IPS-NIHi7 (cell line): ENCODE measurements at regions not wholly inside any gene's neighbourhood (a gene's known extent, or its start where the extent isn't known, plus 50 kb on each side); places are given as distances from the start of the nearest gene placed in this dataset.

ENCODE experiments used
- DNase-seq: peaks from one replicate; pipeline ENCODE4 v3.0.0; 2012; ENCODE audit warnings: mixed read lengths; ENCODE audit errors: extremely low spot score

DNA sequence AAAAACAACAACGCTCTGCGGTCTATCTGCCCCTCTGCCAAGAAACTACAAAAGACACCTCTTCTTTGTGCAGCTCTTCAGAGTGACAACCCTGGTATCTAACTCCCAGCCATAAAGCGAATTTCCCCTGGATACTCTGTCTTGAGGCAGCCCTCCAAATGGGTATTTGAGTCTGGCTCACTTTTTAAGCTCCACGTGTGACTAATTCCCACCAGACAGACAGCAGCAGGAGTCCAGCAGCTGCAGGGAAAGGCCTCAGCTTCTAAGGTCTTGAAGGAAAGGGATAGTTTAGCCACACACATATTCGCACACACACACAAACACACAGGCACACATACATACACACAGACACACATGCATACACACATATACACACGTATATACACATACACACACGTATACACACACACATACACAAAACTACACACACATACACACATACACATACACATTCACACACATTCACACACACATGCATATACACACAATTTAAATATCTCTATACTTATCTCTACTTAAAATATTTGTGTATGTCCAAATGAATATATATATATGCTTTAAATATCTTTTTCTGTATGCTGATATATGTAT is 188.8 kb downstream of the TSHZ3 start:
- no peak for DNase-seq

DNA sequence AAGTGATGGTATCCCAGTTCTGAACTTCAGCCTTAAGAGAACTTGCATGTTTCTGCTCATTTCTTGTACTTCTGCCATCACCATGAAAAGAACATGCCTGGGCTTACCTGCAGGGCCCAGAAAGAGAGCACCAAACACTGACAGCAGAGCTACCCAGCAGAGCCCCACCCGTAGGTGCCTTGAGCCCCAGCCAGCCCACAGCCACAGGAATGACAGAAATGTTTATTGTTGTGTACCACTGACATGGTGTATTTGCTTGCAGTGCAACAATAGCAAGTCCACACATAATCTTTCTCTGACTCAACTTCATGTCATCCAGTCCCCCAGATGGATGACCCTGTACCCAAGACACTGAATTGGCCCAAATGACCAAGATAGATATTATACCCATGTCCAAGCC is 195.2 kb downstream of the TSHZ3 start:
- DNase-seq: no peak

DNA sequence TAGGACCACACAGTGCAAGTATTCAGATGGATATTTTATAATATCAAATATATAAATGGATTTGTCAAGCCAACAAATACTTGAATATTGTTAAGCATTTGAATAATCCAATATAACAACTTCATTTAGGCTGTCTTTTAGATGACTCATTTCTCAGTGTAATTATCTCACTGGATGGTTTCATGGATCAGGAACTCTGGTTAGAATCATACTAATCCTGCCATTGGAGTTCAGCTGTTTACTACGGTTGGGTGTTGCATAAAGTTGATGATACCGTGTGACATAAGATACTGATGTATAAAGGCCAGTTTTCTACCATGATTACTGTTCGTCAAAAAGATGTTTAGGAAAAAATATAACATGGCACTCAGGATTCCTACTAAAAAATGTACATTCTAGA is 196.3 kb downstream of the TSHZ3 start:
- no peak for DNase-seq

GRCh38 chr19:31149441-31149941 is 199.7 kb downstream of the TSHZ3 start:
- no peak for DNase-seq

DNA sequence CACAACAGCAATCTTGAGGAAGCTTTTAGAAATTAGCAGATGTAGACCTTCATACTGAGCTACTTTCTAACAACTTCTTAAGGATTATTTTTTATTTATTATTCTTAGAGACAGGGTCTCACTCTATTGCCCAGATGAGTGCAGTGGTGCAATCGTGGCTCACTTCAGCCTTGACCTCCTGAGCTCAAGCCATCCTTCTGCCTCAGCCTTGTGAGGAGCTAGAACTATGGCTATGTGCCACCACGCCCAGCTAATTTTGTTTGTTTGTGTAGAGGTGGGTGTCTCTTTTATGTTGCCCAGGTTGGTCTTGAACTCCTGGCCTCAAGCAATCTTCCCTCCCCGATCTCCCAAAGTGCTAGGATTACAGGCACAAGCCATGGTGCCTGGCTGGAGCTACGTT is 200.6 kb downstream of the TSHZ3 start:
- no peak for DNase-seq

- no peak for DNase-seq
Measured at GRCh38 chr19:31147234-31147633, 202.0 kb downstream of the TSHZ3 start.

- DNase-seq: peak; percentile 25
Measured at GRCh38 chr19:31146546-31147183, 202.6 kb downstream of the TSHZ3 start.

DNA sequence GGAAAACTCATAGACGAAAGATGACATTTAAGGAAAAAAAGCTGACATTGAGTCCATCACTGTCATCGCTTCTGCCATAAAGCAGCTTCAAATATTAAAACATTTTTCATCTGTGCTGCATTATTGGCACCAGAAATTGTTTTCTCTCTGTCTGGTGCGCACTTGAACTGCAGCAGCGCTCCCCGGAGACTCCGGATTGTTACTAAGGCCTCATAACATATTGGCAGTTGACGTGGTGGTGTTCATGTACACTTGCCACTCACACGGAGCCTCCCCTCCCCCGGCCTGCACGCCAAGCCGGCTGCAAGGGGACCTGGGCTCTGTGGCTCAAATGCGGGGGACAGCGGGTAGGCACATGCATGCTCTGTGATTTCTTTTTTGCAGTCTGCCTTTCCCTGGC is 203.2 kb downstream of the TSHZ3 start:
- DNase-seq: no peak

DNA sequence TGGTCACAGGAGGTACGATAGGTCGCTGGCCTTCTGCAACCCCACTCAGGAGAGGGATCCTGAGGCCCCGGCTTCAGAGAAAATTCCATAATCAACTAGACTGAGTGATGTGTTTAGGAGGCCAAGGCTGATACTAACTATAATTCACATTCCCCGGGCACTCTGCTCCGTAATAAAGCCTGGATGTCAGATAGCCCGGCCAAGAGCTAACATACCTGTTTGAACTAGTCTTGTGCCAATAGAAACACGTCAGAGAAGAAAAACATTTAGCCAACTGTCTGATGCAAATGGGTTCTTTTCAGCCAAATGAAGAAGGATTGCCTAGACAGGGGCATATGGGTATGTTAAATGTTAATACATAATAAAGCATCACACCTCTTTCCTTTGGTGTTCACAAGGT is 204.2 kb downstream of the TSHZ3 start:
- DNase-seq: no peak

GRCh38 chr19:31144075-31144870 is 205.0 kb downstream of the TSHZ3 start:
- DNase-seq: no peak

GRCh38 chr19:31141301-31141700 is 207.9 kb downstream of the TSHZ3 start:
- no peak for DNase-seq

GRCh38 chr19:31140717-31141116 is 208.5 kb downstream of the TSHZ3 start:
- no peak for DNase-seq

DNA sequence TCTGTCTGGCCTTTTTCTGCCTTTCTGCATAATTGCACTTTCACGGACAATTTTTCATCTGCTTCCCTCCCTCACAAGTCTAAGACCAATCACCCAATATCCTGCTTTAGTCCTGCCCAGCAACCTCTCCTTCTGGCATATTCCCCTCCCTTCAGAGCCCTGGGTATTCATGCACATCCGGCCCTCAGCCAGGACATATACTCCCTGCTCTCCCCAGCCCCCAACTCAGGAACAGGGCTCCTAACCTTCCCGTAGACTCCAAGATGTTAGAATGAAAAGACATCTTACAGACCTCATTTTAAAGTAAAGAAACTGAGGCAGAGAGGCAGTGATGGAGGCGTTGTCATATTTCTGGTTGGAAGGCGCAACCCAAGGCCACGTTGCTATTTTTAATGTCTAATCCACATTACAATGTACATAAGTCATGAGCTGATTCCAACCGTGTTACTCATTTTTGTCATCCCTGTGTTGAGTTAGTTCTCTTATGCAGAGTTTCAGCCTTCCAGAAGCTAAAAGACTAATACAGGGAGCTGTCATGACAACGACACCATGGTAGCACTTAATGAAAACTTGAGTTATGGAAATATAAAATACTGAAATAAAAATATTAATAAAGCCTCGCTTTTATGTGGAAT is 209.2 kb downstream of the TSHZ3 start:
- DNase-seq: no peak

DNA sequence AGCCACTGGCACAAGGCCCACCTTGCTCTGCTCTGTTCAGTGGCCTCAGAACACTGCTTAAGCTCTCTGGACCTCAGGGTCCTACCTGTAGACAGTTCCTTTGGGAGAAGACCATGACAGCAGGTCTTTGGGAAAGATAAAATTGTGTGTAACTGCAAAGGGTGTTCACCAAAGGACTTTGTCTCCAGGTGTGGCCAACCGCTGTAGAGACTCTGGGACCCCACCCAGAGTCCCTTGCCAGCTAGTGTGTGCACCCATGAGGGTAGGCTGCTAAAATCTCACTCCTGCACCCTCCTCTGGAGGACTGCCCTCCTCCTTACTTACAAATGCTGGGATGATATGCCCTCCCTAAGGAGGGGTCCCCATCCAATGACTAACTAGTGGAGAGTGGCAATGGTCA is 211.2 kb downstream of the TSHZ3 start:
- DNase-seq: no peak

- DNase-seq: no peak
Measured at GRCh38 chr19:31135841-31136240, 213.4 kb downstream of the TSHZ3 start.

DNA sequence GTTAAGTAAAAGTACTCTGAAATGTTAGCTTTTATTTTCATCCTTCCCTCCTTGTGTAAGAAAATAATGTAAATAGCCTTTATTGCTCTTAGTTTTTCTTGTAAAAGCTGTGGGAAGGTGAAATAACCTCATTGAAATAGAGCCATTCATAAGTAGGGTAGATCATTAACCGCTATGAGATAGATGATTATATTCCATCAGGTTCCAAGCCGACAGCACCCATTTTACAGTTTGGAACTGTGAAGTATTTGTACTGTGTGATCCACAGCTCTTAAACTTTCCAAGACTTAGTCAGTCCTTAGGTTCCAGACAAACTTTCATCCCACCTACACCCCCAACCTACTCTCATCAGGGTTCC is 216.5 kb downstream of the TSHZ3 start:
- no peak for DNase-seq

- DNase-seq: no peak
Measured at GRCh38 chr19:31128291-31128690, 220.9 kb downstream of the TSHZ3 start.

DNA sequence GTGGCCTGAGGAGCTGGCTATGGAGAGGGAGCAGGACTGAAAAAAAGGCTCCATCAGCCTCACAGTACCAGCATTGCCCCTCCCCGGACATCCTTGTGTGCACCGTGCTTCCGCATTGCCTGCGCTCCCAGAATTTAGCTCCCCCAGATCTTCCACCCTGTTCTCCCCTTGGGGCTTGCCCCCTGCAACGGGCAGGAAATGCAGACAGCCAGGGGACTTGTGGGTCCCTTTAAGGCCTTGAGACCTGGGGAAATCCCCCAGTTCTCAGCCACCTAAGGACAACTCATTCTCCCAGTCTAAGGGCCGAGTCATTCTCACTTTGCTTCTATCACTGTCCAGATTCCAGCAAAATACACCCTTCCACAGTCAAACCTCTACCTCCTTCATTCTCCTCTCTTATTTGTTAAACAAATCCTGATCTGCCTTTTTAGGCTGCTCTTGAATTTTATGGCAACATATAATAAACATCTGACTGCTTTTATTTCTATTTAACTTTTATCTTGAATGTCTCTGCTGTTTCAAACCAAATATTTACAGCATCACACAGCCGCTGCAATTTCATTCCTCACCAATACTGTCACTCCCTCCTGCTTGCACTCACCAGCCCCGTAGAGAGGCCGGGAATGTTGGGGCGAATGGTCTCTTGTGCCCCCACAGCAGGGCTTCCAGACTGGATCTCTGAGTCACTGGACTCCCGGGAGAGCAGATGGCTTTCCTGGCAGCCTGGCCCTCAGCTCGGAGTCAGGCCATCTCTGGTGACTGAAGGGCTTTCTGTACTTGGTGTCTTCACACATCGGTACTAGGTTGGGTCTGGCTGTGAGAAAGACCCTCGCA is 221.9 kb downstream of the TSHZ3 start:
- peak; percentile 41 for DNase-seq

GRCh38 chr19:31126236-31126635 is 223.0 kb downstream of the TSHZ3 start:
- no peak for DNase-seq

DNA sequence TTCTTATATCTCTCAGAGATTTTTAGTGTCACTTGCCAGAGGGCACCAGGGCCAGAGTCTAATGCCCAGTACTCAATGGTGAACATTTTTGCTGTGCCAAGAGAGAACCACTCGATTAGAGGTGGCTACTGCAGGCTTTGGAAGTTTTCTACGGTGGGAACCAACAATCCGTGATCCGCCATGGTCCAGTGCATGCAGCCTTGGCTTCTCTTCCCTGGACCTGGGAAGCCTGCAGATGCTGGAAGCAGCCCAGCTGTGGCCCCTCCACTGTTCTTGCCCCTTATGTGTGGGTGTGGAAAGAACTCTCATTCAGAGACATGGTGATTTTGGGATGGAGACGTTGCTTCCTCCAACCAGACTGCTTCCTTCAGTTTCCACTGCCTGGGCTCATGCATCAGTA is 224.2 kb downstream of the TSHZ3 start:
- no peak for DNase-seq

DNA sequence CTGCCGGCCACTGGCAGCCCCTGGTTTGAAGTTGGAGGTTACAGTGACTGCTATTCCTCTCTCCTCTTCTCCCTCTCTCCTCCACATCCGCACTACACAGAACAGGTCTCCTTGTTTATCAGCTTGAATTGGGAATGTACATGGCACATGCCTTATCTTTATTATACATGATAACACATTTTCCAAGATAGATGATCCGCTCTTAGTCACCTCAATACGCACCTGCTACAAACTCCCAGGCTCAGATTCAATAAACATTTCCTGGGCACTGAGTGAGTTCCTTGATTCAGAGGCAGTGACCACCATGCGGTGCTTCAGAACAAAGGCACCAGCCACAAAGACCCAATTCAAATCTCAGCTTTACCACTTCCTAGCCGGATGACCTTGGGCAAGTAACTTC is 227.7 kb downstream of the TSHZ3 start:
- no peak for DNase-seq

DNA sequence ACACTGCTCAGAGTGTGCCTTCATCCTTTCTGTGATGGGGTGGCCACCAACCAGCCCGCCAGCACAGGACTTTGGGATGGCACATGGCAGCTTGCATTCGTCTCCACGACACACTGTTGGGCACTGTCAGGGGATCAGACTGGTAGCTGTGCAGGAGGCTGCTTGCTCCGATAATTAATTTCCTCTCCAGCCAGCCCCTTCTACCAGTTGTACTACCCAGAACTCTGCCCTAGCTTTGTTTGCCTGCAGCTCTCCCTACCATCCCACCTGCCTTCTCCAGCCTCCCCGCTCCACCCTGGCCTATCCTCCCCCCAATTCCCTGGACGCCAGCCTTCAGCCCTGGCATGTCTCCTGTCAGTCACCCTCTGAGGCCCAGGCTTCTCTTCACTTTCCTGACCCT is 228.3 kb downstream of the TSHZ3 start:
- no peak for DNase-seq
